HG02852 (cell line): ENCODE measurements at regions not wholly inside any gene's neighbourhood (a gene's known extent, or its start where the extent isn't known, plus 50 kb on each side); places are given as distances from the start of the nearest gene placed in this dataset.
"Not testable (repeated sequence)": the region's sequence is repeated elsewhere in the genome, so short reads cannot be mapped to it uniquely, and the experiment has no call there.

ENCODE experiments used
- ATAC-seq: cut with Tn5 transposase; IDR thresholded peaks from one replicate; pipeline ENCODE4 v1.9.1; 2021; ENCODE audit warnings: mild to moderate bottlenecking, moderate library complexity; ENCODE audit not compliant: unreplicated experiment

- no peak for ATAC-seq
These were observed 691.4 kb downstream of the ZBBX start for GRCh38 chr3:166688665-166689064.

GRCh38 chr3:166685246-166685645 is 694.9 kb downstream of the ZBBX start:
- ATAC-seq = no peak

GRCh38 chr3:166684077-166684476 is 696.0 kb downstream of the ZBBX start:
- ATAC-seq = not testable (repeated sequence)

GRCh38 chr3:166669781-166670180 is 710.3 kb downstream of the ZBBX start:
- no peak for ATAC-seq

- no peak for ATAC-seq
These were observed 716.9 kb downstream of the ZBBX start for GRCh38 chr3:166663194-166663593.

- no peak for ATAC-seq
These were observed 718.5 kb downstream of the ZBBX start for GRCh38 chr3:166661621-166662020.

GRCh38 chr3:166660962-166661361 is 719.1 kb downstream of the ZBBX start:
- ATAC-seq = no peak

GRCh38 chr3:166637984-166638530 is 742.0 kb downstream of the ZBBX start:
- ATAC-seq = no peak

- no peak for ATAC-seq
These were observed 745.9 kb downstream of the ZBBX start for GRCh38 chr3:166634091-166634746.

GRCh38 chr3:166630190-166630589 is 749.9 kb downstream of the ZBBX start:
- no peak for ATAC-seq

GRCh38 chr3:166613365-166613764 is 766.7 kb downstream of the ZBBX start:
- no peak for ATAC-seq

GRCh38 chr3:166612761-166613160 is 767.3 kb downstream of the ZBBX start:
- not testable (repeated sequence) for ATAC-seq

- ATAC-seq = no peak
These were observed 770.8 kb upstream of the BCHE start for GRCh38 chr3:166607933-166608521.

GRCh38 chr3:166606988-166607387 is 769.8 kb upstream of the BCHE start:
- ATAC-seq = no peak

- no peak for ATAC-seq
These were observed 756.6 kb upstream of the BCHE start for GRCh38 chr3:166593776-166594175.

GRCh38 chr3:166582236-166582635 is 745.0 kb upstream of the BCHE start:
- ATAC-seq = no peak

GRCh38 chr3:166580561-166580960 is 743.3 kb upstream of the BCHE start:
- ATAC-seq = no peak

- no peak for ATAC-seq
These were observed 737.9 kb upstream of the BCHE start for GRCh38 chr3:166575161-166575560.

- ATAC-seq = not testable (repeated sequence)
These were observed 734.5 kb upstream of the BCHE start for GRCh38 chr3:166571686-166572085.

- no peak for ATAC-seq
These were observed 732.9 kb upstream of the BCHE start for GRCh38 chr3:166570102-166570501.

GRCh38 chr3:166569589-166569988 is 732.4 kb upstream of the BCHE start:
- ATAC-seq = no peak

GRCh38 chr3:166560253-166560652 is 723.0 kb upstream of the BCHE start:
- no peak for ATAC-seq

GRCh38 chr3:166556955-166557354 is 719.7 kb upstream of the BCHE start:
- no peak for ATAC-seq
